ENCODE measurements at regions not wholly inside any gene's neighbourhood (a gene's known extent, or its start where the extent isn't known, plus 50 kb on each side); places are given as distances from the start of the nearest gene placed in this dataset.

- no peak for TF ChIP-seq CTCF (IDR thresholded peaks at IDR 0.05; ENCODE audit: unreplicated experiment)
- Mint-ChIP-seq H3K27me3 (ENCODE audit: unreplicated experiment) (peaks cover 2% of the 10 kb centered on the region), H3K4me3 (ENCODE audit: unreplicated experiment) (no peak overlapping the region), H3K27ac (ENCODE audit: unreplicated experiment) (no peak overlapping the region), H3K36me3 (ENCODE audit: low read depth, unreplicated experiment) (no peaks in the 10 kb centered on the region), H3K9me3 (ENCODE audit: unreplicated experiment) (no peaks in the 10 kb centered on the region), H3K4me1 (ENCODE audit: unreplicated experiment) (peaks cover 15% of the 10 kb centered on the region)
- no peak for DNase-seq (ENCODE audit: low spot score)
Observed at GRCh38 chr5:159787837-159788236, 128.4 kb upstream of the ADRA1B start.

DNA sequence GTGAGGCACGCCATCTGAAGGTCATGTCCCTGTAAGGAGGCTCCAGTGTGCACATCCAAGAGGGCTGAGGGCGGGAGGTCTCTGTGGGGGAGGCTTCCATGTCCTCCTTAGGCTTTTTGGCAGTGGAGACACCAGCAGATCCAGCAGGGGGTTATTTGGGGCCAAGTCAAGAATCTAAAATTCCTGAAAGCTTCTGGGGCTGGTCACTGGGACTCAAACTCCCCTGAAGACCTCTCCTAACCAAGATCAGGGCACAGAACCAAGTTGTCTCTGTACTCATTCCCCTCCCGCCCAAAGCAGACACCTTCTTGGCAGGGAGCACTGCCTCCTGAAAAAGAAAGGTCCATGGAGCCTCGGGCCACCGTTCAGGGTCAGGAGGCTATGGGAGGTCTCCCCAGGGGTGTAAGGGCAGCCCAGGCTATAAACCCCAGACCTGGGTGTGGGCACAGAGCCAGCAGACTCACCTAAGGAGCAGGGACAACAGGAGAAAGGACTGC lies 127.4 kb upstream of the ADRA1B start:
- H3K4me1 Mint-ChIP-seq (ENCODE audit: unreplicated experiment): peaks cover 11% of the 10 kb centered on the region
- no peak overlapping the region for H3K27ac Mint-ChIP-seq (ENCODE audit: unreplicated experiment)
- no peak for DNase-seq (ENCODE audit: low spot score)
- H3K27me3 Mint-ChIP-seq (ENCODE audit: unreplicated experiment): peaks cover 2% of the 10 kb centered on the region
- H3K9me3 Mint-ChIP-seq (ENCODE audit: unreplicated experiment): no peaks in the 10 kb centered on the region
- no peak overlapping the region for H3K4me3 Mint-ChIP-seq (ENCODE audit: unreplicated experiment)
- no peak for TF ChIP-seq CTCF (IDR thresholded peaks at IDR 0.05; ENCODE audit: unreplicated experiment)
- H3K36me3 Mint-ChIP-seq (ENCODE audit: low read depth, unreplicated experiment): no peaks in the 10 kb centered on the region

- no peak for TF ChIP-seq CTCF (IDR thresholded peaks at IDR 0.05; ENCODE audit: unreplicated experiment)
- Mint-ChIP-seq H3K4me3 (ENCODE audit: unreplicated experiment) (no peak overlapping the region), H3K27me3 (ENCODE audit: unreplicated experiment) (peaks cover under 1% of the 10 kb centered on the region), H3K36me3 (ENCODE audit: low read depth, unreplicated experiment) (no peaks in the 10 kb centered on the region), H3K9me3 (ENCODE audit: unreplicated experiment) (no peaks in the 10 kb centered on the region), H3K27ac (ENCODE audit: unreplicated experiment) (no peak overlapping the region), H3K4me1 (ENCODE audit: unreplicated experiment) (no peaks in the 10 kb centered on the region)
- no peak for DNase-seq (ENCODE audit: low spot score)
Observed at GRCh38 chr5:159792180-159792579, 124.1 kb upstream of the ADRA1B start.

- H3K27ac Mint-ChIP-seq (ENCODE audit: unreplicated experiment): no peak overlapping the region
- H3K9me3 Mint-ChIP-seq (ENCODE audit: unreplicated experiment): no peaks in the 10 kb centered on the region
Observed at GRCh38 chr5:159797261-159797970, 118.9 kb upstream of the ADRA1B start.

More at GRCh38 chr5:159797261-159797970, 118.9 kb upstream of the ADRA1B start:
- no peak for TF ChIP-seq CTCF (IDR thresholded peaks at IDR 0.05; ENCODE audit: unreplicated experiment)
- Mint-ChIP-seq H3K36me3 (ENCODE audit: low read depth, unreplicated experiment) (no peaks in the 10 kb centered on the region), H3K27me3 (ENCODE audit: unreplicated experiment) (peaks cover 2% of the 10 kb centered on the region), H3K4me3 (ENCODE audit: unreplicated experiment) (no peak overlapping the region), H3K4me1 (ENCODE audit: unreplicated experiment) (no peaks in the 10 kb centered on the region)
- no peak for DNase-seq (ENCODE audit: low spot score)
